LoVo (cell line): ENCODE measurements at regions not wholly inside any gene's neighbourhood (a gene's known extent, or its start where the extent isn't known, plus 50 kb on each side); places are given as distances from the start of the nearest gene placed in this dataset.

Experiments
- DNase-seq: peaks from one replicate; pipeline ENCODE4 v3.0.0-alpha.2; 2016; ENCODE audit warnings: low spot score

GRCh38 chr2:12254280-12254860 lies 462.4 kb upstream of the TRIB2 start:
- no peak for DNase-seq

GRCh38 chr2:12256206-12256605 lies 460.5 kb upstream of the TRIB2 start:
- no peak for DNase-seq

GRCh38 chr2:12257476-12257875 lies 459.3 kb upstream of the TRIB2 start:
- DNase-seq, result no peak

GRCh38 chr2:12259493-12259892 lies 457.2 kb upstream of the TRIB2 start:
- no peak for DNase-seq

GRCh38 chr2:12261986-12262680 lies 454.6 kb upstream of the TRIB2 start:
- no peak for DNase-seq

DNA sequence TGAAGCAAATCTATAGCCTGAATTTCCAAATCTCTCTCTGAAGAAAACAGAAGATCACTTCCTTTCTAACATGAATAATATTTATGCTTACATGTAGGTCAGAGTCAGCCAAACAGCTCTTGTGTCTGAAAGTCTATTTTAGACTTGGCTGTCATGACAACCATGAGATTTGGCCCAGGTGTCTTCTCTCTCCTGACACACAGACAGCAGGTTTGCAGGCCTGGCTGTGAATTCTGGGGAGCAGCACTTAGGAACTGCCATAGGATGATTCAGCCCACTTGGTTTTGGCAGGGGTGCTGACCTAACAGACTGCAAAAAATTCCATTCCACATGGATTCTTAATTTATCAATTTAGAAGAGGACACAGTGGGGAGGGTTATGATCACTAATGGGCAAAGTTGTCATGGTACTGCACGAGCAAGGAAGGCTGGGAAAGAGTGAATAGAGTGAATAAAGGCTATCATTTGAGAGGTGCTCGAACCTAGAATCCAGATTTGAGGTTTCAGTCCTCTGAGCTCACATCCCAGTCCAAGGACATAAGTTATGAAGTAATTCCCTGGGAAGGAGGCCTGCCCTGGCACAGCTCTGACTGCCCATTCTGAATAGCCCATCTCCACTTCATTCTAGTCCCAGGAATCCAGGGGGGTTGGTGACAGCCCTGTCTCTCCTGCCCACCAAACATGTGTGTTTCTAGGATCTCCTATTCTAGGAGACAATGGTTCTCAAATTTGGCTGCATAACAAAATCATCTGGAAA lies 453.9 kb upstream of the TRIB2 start:
- DNase-seq, result no peak

GRCh38 chr2:12263730-12264129 lies 453.0 kb upstream of the TRIB2 start:
- DNase-seq, result no peak

GRCh38 chr2:12264146-12264545 lies 452.6 kb upstream of the TRIB2 start:
- no peak for DNase-seq

- DNase-seq, result no peak
Measured at GRCh38 chr2:12265646-12266045, 451.1 kb upstream of the TRIB2 start.

- no peak for DNase-seq
Measured at GRCh38 chr2:12267042-12267441, 449.7 kb upstream of the TRIB2 start.

- DNase-seq, result no peak
Measured at GRCh38 chr2:12269041-12269972, 447.4 kb upstream of the TRIB2 start.

DNA sequence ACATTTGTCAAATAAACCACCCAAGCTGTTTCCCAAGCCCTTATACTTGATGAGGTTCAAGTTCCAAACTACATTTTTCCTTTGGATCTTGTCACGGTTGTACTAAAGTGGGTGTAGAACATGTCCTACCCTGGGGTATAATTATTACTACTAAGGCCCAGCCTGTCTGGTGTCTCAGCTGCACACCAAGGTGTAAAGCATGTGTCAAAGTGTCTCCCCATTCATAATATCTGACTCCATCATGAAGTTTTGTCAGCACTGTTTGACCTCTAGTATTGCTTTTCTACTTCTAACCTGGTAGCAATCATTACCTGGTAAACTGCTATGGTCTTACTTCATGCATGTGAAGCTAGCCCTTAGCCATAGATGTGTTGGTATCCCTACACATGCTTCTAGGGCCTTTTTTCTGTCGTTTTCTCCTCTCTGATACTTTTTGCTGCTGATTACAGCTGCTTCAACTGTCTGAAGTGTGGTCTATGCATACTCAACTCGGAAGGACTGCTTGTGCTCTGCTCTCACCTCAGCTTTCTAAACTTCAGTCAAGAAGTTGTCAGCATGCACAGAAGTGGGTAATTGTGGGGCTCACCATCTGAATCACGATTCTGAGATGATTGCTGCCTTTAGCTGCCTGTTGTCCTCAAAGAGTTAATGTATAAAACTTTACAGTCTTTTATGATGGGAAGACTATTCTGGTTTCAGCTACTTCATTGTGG lies 445.7 kb upstream of the TRIB2 start:
- no peak for DNase-seq

DNA sequence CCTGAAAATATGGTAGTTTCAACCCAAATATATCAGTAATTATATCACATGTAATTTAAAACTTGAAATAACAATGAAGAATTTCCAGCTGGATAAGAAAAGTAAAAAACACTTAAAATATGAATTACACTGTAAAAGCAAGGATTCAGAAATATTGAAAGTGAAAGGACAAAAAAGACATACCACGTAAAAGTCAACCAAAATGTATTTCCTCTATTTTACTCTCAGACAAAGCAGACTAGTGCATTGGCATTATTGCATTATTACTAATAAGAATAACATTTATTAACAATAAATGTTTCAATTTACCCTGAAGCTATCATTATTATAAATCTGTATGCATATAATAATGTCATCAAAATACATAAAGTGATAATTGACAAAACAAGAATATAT lies 445.1 kb upstream of the TRIB2 start:
- DNase-seq, result no peak

DNA sequence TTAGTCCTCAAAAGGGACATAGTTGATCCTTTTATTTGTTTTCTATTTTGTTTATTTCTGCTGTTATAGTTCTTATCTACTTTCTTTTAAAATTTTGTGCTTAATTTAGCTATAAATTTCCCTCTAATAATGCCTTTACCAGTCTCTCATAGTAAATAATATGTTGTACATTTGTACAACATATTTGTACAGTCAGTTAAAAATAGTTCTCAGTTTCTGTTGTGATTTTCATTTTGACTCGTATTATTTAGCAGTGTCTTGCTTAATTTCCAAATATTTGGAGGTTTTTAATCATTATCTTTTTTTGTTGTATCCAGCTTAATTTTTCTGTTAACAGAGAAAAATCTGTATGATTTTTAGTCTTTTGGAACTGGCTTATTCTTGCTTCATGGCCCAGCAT lies 443.6 kb upstream of the TRIB2 start:
- DNase-seq, result no peak

GRCh38 chr2:12274591-12274990 lies 442.1 kb upstream of the TRIB2 start:
- no peak for DNase-seq

- DNase-seq, result no peak
Measured at GRCh38 chr2:12277241-12278034, 439.3 kb upstream of the TRIB2 start.

DNA sequence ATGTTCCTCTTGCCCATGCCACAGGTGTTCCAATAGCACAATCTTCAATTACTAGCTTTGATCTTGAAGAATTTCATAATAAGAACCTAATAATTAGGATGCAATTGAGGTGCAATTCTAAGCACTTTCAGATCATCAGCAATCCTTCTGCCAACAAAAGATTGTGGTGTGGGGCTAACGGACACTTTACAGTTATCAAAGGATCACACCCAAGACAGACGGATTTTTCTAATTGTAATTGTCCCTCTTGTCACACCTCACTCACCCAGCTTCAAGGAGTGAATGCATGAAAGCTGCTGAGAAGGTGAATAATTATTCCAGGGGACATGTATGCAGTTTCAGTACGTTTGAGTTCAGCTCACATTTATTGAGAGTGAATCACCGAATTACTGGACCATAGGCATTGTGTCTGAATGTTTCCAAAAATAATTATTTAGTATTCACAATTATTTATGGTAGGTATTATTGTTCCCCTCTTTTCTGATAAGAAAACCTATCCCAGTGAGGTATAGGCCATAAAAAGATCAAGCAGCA lies 438.5 kb upstream of the TRIB2 start:
- no peak for DNase-seq

DNA sequence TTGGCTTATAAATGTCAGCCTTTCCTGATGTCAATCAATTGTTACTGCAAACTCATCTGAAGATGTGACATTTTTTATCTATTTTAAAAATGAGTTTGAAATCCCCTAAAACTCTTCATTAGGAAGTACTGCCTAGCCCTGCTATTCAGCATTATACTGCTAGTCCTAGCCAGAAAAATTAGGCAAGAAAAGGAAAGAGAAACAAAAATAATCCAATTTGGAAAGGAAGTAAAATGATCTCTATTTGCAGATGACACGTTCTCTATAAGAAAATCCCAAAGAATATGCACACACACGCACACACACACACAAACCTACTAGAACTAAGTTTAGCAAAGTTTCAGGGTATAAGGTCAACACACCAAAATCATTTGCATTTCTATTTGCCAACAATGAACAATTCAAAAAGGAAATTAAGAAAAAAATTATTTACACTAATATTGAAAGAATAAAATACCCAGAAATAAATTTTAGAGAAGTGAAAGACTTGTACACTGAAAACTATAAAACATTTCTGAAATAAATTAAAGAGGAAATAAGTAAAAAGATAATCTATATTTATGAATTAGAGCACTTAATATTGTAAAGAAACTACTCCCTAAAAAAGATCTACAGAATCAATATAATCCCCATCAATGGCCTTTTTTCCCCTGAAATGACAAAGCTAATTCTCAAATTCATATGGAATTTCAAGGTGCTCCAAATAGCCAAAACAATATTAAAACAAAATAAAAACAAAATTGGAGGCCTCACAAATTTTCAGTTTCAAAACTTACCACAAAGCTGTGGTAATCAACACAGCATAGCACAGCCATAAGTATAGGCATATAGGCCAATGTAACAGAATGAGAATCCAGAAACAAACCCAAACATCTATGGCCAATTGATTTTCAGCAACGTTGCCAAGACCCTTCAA lies 433.7 kb upstream of the TRIB2 start:
- no peak for DNase-seq

DNA sequence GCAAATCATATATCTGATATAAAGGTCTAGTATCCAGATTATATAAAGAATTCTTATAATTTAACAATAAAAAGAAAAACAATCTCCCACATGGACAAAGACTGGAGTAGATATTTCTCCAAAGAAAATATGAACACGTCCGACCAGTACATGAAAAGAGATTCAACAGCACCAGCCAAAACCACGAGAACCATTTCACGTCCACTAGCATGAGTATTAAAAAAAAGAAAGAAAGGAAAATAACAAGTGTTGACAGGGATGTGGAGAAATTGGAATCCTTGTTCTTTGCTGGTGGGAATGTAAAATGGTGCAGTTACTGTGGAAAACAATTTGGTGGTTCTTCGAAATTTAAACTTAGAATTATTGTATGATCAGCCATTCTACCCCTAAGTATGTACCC lies 432.7 kb upstream of the TRIB2 start:
- no peak for DNase-seq
